ENCODE measurements at regions not wholly inside any gene's neighbourhood (a gene's known extent, or its start where the extent isn't known, plus 50 kb on each side); places are given as distances from the start of the nearest gene placed in this dataset.
"Not testable (repeated sequence)": the region's sequence is repeated elsewhere in the genome, so short reads cannot be mapped to it uniquely, and the experiment has no call there.

GRCh38 chr16:49944221-49944620, 80.8 kb upstream of the CNEP1R1 start:
- no peak for DNase-seq

GRCh38 chr16:49947907-49948678, 76.9 kb upstream of the CNEP1R1 start:
- DNase-seq, result no peak

GRCh38 chr16:49951574-49952195, 73.3 kb upstream of the CNEP1R1 start:
- no peak for DNase-seq

GRCh38 chr16:49952386-49952785, 72.6 kb upstream of the CNEP1R1 start:
- DNase-seq, result no peak

GRCh38 chr16:49953090-49953489, 71.9 kb upstream of the CNEP1R1 start:
- DNase-seq, result no peak

GRCh38 chr16:49955858-49956257, 69.2 kb upstream of the CNEP1R1 start:
- no peak for DNase-seq

GRCh38 chr16:49956915-49957314, 68.1 kb upstream of the CNEP1R1 start:
- no peak for DNase-seq

GRCh38 chr16:49958448-49958847, 66.6 kb upstream of the CNEP1R1 start:
- DNase-seq, result no peak

GRCh38 chr16:49959552-49960277, 65.3 kb upstream of the CNEP1R1 start:
- DNase-seq, result no peak

GRCh38 chr16:49961089-49961488, 63.9 kb upstream of the CNEP1R1 start:
- DNase-seq, result no peak

- DNase-seq, result not testable (repeated sequence)
Measured at GRCh38 chr16:49962566-49962965, 62.5 kb upstream of the CNEP1R1 start.

GRCh38 chr16:49964316-49964715, 60.7 kb upstream of the CNEP1R1 start:
- no peak for DNase-seq

GRCh38 chr16:49964973-49965372, 60.1 kb upstream of the CNEP1R1 start:
- no peak for DNase-seq

- DNase-seq, result no peak
Measured at GRCh38 chr16:49967012-49967559, 57.9 kb upstream of the CNEP1R1 start.

- DNase-seq, result no peak
Measured at GRCh38 chr16:49969091-49970030, 55.7 kb upstream of the CNEP1R1 start.

GRCh38 chr16:49970797-49971431, 54.1 kb upstream of the CNEP1R1 start:
- no peak for DNase-seq

- DNase-seq, result no peak
Measured at GRCh38 chr16:49972280-49972679, 52.7 kb upstream of the CNEP1R1 start.

GRCh38 chr16:49972961-49973360, 52.1 kb upstream of the CNEP1R1 start:
- DNase-seq, result no peak
